OCI-LY1 (cell line): ENCODE measurements at regions not wholly inside any gene's neighbourhood (a gene's known extent, or its start where the extent isn't known, plus 50 kb on each side); places are given as distances from the start of the nearest gene placed in this dataset.

Experiments used
- H2AFZ ChIP-seq: fragments of 200-600 bp; sonication (generic), shearing (Covaris generic); 2 replicates; pipeline ENCODE4 v1.6.0; 2014; ENCODE audit warnings: antibody characterized with exemption, mild to moderate bottlenecking, low read length
- H3F3A ChIP-seq: fragments of 200-600 bp; sonication (generic), shearing (Covaris generic); 2 replicates; pipeline ENCODE4 v1.6.0; 2014; ENCODE audit warnings: mild to moderate bottlenecking, antibody characterized with exemption, low read length, moderate library complexity; ENCODE audit not compliant: insufficient read depth
- H3K27ac ChIP-seq: fragments of 200-600 bp; sonication (generic); 2 replicates; pipeline ENCODE4 v1.5.1; 2014; ENCODE audit warnings: low read length, mixed run types, mild to moderate bottlenecking, low read depth; ENCODE audit not compliant: poor library complexity, severe bottlenecking
- H3K27me3 ChIP-seq: fragments of 200-600 bp; sonication (generic); 2 replicates; pipeline ENCODE4 v1.6.0; 2014; ENCODE audit warnings: antibody characterized with exemption, mild to moderate bottlenecking, low read length, moderate library complexity; ENCODE audit not compliant: insufficient read depth
- H3K36me3 ChIP-seq: fragments of 200-600 bp; sonication (generic); 2 replicates; pipeline ENCODE4 v1.6.1; 2014; ENCODE audit warnings: mild to moderate bottlenecking, antibody characterized with exemption, low read length, moderate library complexity, mixed read lengths; ENCODE audit not compliant: insufficient read depth
- H3K4me1 ChIP-seq: fragments of 200-600 bp; sonication (generic); 2 replicates; pipeline ENCODE4 v1.5.1; 2014; ENCODE audit warnings: mild to moderate bottlenecking, low read length, moderate library complexity; ENCODE audit not compliant: insufficient read depth, severe bottlenecking
- H3K4me2 ChIP-seq: fragments of 200-600 bp; sonication (generic), shearing (Covaris generic); 2 replicates; pipeline ENCODE4 v1.6.1; 2014; ENCODE audit warnings: low read length
- H3K4me3 ChIP-seq: fragments of 200-600 bp; sonication (generic); 2 replicates; pipeline ENCODE4 v1.5.1; 2014; ENCODE audit warnings: low read length, low read depth, mild to moderate bottlenecking, mixed read lengths; ENCODE audit not compliant: poor library complexity, severe bottlenecking
- H3K79me2 ChIP-seq: fragments of 200-600 bp; shearing (Covaris generic); 2 replicates; pipeline ENCODE4 v1.6.1; 2016; ENCODE audit warnings: mixed run types, low read length, mixed read lengths; ENCODE audit not compliant: insufficient read depth
- H3K9ac ChIP-seq: fragments of 200-600 bp; sonication (generic), shearing (Covaris generic); 2 replicates; pipeline ENCODE4 v1.6.1; 2014; ENCODE audit warnings: mild to moderate bottlenecking, low read length, mixed read lengths
- H3K9me2 ChIP-seq: fragments of 200-600 bp; sonication (generic), shearing (Covaris generic); 2 replicates; pipeline ENCODE4 v1.6.1; 2014; ENCODE audit warnings: low read depth, mild to moderate bottlenecking, low read length, mixed read lengths
- H3K9me3 ChIP-seq: fragments of 200-600 bp; shearing (Covaris generic); 2 replicates; pipeline ENCODE4 v1.6.1; 2014; ENCODE audit warnings: low read length, mixed read lengths
- H4K20me1 ChIP-seq: fragments of 200-600 bp; sonication (generic), shearing (Covaris generic); 2 replicates; pipeline ENCODE4 v1.6.0; 2016; ENCODE audit warnings: mild to moderate bottlenecking, low read length; ENCODE audit not compliant: insufficient read depth
- CTCF ChIP-seq: fragments of 200-600 bp; sonication (generic), shearing (Covaris generic); IDR thresholded peaks from 2 replicates; pipeline ENCODE4 v1.5.1; 2017; ENCODE audit warnings: mild to moderate bottlenecking, antibody characterized with exemption, low read length, moderate library complexity, mixed read lengths
- EZH2 ChIP-seq: fragments of 200-600 bp; sonication (generic), shearing (Covaris generic); IDR thresholded peaks from 2 replicates; pipeline ENCODE4 v1.8.0; 2017; ENCODE audit warnings: borderline replicate concordance, mixed run types, mild to moderate bottlenecking, antibody characterized with exemption, low read length, moderate library complexity, mixed read lengths

- no peaks in the 10 kb centered on the region for H4K20me1 ChIP-seq
- H3K9me2 ChIP-seq: no peaks in the 10 kb centered on the region
- H3K27ac ChIP-seq: no peak overlapping the region
These were observed 1239.4 kb downstream of the TECRL start for GRCh38 chr4:63169836-63170235.

GRCh38 chr4:63155561-63155960 is 1253.7 kb downstream of the TECRL start:
- no peaks in the 10 kb centered on the region for H3K79me2 ChIP-seq
- TF ChIP-seq CTCF (no peak), EZH2 (no peak)
- H3K9ac ChIP-seq: no peak overlapping the region
- no peaks in the 10 kb centered on the region for H4K20me1 ChIP-seq
- H3F3A ChIP-seq: no peaks in the 10 kb centered on the region
- no peak overlapping the region for H2AFZ ChIP-seq
- H3K27ac ChIP-seq: no peak overlapping the region
- no peaks in the 10 kb centered on the region for H3K27me3 ChIP-seq
- no peak overlapping the region for H3K4me3 ChIP-seq
- H3K4me1 ChIP-seq: no peaks in the 10 kb centered on the region
- no peaks in the 10 kb centered on the region for H3K9me2 ChIP-seq
- H3K36me3 ChIP-seq: no peaks in the 10 kb centered on the region
- no peak overlapping the region for H3K4me2 ChIP-seq
- H3K9me3 ChIP-seq: no peaks in the 10 kb centered on the region

More at GRCh38 chr4:63169836-63170235, 1239.4 kb downstream of the TECRL start:
- Histone ChIP-seq H3K9ac (no peak overlapping the region), H3K9me3 (no peaks in the 10 kb centered on the region), H3K4me2 (no peak overlapping the region), H3K4me1 (no peaks in the 10 kb centered on the region), H2AFZ (no peak overlapping the region), H3K79me2 (no peaks in the 10 kb centered on the region), H3K36me3 (no peaks in the 10 kb centered on the region), H3K4me3 (no peak overlapping the region), H3F3A (no peaks in the 10 kb centered on the region), H3K27me3 (no peaks in the 10 kb centered on the region)
- TF ChIP-seq CTCF: no peak
- no peak for TF ChIP-seq EZH2

- Histone ChIP-seq H3F3A (no peaks in the 10 kb centered on the region), H3K4me2 (no peak overlapping the region), H3K9ac (no peak overlapping the region), H3K9me3 (no peaks in the 10 kb centered on the region), H3K4me1 (no peaks in the 10 kb centered on the region), H3K36me3 (no peaks in the 10 kb centered on the region), H4K20me1 (no peaks in the 10 kb centered on the region), H3K27me3 (no peaks in the 10 kb centered on the region), H3K79me2 (no peaks in the 10 kb centered on the region), H3K9me2 (no peaks in the 10 kb centered on the region), H3K27ac (no peak overlapping the region), H2AFZ (no peak overlapping the region), H3K4me3 (no peak overlapping the region)
- TF ChIP-seq EZH2 (no peak), CTCF (no peak)
These were observed 1285.8 kb downstream of the TECRL start for GRCh38 chr4:63123441-63123840.
